ENCODE measurements at regions not wholly inside any gene's neighbourhood (a gene's known extent, or its start where the extent isn't known, plus 50 kb on each side); places are given as distances from the start of the nearest gene placed in this dataset.

DNA sequence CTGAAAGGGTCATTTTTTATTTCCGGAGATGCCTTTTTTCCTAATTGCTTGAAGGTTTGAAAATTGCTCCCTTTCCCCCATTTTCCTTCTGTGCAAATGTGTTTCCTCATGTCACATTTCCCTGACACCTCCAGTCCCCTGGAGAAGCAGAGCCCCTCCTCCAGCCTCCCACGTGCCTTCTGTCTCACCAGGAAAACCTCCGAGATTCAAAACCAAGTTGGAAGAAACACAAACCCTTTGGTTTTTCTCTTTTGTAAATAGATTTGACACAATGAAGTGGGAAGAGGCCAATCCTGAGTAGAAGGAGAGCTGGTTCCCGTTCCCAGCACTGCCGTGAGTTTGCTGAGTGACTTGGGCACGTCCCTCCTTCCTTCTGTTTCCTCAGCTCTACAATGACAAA is 125.4 kb upstream of the MYCN start:
- H3K4me3 ChIP-seq: no peak overlapping the region
- no peaks in the 10 kb centered on the region for H3K27me3 ChIP-seq
- DNase-seq: no peak
- H3K36me3 ChIP-seq: no peaks in the 10 kb centered on the region
- no peak for TF ChIP-seq EP300 (IDR thresholded peaks at IDR 0.05)
- no peak for TF ChIP-seq POLR2A (IDR thresholded peaks at IDR 0.05)
- no peak for TF ChIP-seq POLR2AphosphoS5 (IDR thresholded peaks at IDR 0.05)
- TF ChIP-seq, protein P1, sequence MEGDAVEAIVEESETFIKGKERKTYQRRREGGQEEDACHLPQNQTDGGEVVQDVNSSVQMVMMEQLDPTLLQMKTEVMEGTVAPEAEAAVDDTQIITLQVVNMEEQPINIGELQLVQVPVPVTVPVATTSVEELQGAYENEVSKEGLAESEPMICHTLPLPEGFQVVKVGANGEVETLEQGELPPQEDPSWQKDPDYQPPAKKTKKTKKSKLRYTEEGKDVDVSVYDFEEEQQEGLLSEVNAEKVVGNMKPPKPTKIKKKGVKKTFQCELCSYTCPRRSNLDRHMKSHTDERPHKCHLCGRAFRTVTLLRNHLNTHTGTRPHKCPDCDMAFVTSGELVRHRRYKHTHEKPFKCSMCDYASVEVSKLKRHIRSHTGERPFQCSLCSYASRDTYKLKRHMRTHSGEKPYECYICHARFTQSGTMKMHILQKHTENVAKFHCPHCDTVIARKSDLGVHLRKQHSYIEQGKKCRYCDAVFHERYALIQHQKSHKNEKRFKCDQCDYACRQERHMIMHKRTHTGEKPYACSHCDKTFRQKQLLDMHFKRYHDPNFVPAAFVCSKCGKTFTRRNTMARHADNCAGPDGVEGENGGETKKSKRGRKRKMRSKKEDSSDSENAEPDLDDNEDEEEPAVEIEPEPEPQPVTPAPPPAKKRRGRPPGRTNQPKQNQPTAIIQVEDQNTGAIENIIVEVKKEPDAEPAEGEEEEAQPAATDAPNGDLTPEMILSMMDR (IDR thresholded peaks at IDR 0.05): no peak
- intact Hi-C loops (cut with DNase I): no loop called here
- WGBS, 2 donors: 65 to 67% methylated on average over 6 of the region's 6 CpGs
- H3K9me3 ChIP-seq: no peaks in the 10 kb centered on the region
- no peak overlapping the region for H3K27ac ChIP-seq
- no peaks in the 10 kb centered on the region for H3K4me1 ChIP-seq

DNA sequence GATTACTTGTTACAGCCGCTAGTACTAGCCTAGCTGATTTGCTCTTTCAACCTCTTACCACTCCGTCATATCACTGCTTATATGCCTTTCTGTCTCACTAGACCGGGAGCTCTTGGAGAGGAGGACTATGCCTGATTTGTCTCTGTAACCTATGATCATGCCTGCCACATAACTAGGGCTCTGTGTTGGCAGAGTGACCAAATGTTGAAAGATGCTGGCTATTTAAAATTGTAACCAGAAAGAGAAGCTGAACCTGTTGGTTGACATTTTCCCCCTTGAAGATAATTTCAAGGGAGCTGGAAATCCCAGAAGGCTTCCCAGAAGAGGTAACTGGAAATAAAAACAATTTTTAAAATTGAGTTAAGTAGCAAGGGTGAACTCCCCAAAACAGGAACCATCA is 124.1 kb upstream of the MYCN start:
- no peak overlapping the region for H3K4me3 ChIP-seq
- H3K4me1 ChIP-seq: no peaks in the 10 kb centered on the region
- no peaks in the 10 kb centered on the region for H3K27me3 ChIP-seq
- no peaks in the 10 kb centered on the region for H3K9me3 ChIP-seq
- no peaks in the 10 kb centered on the region for H3K36me3 ChIP-seq
- H3K27ac ChIP-seq: no peak overlapping the region
- 90 to 95% methylated on average over 3 of the region's 3 CpGs for WGBS, 2 donors
- DNase-seq: no peak
- TF ChIP-seq POLR2AphosphoS5 (IDR thresholded peaks at IDR 0.05) (no peak), POLR2A (IDR thresholded peaks at IDR 0.05) (no peak), EP300 (IDR thresholded peaks at IDR 0.05) (no peak)
- TF ChIP-seq, protein P1 (IDR thresholded peaks at IDR 0.05): no peak
- intact Hi-C loops (cut with DNase I): no loop called here

- no peak overlapping the region for H3K27ac ChIP-seq
- 84 to 87% methylated on average over 9 of the region's 9 CpGs for WGBS, 2 donors
- no peaks in the 10 kb centered on the region for H3K9me3 ChIP-seq
- no peaks in the 10 kb centered on the region for H3K4me1 ChIP-seq
- no peak for DNase-seq
- H3K36me3 ChIP-seq: no peaks in the 10 kb centered on the region
- H3K27me3 ChIP-seq: no peaks in the 10 kb centered on the region
- intact Hi-C loops (cut with DNase I): no loop called here
- H3K4me3 ChIP-seq: no peak overlapping the region
- TF ChIP-seq POLR2A (IDR thresholded peaks at IDR 0.05): no peak
- TF ChIP-seq POLR2AphosphoS5 (IDR thresholded peaks at IDR 0.05): no peak
- TF ChIP-seq EP300 (IDR thresholded peaks at IDR 0.05): no peak
- TF ChIP-seq, protein P1 (IDR thresholded peaks at IDR 0.05): no peak
Measured at GRCh38 chr2:15816674-15817406, 123.5 kb upstream of the MYCN start.

DNA sequence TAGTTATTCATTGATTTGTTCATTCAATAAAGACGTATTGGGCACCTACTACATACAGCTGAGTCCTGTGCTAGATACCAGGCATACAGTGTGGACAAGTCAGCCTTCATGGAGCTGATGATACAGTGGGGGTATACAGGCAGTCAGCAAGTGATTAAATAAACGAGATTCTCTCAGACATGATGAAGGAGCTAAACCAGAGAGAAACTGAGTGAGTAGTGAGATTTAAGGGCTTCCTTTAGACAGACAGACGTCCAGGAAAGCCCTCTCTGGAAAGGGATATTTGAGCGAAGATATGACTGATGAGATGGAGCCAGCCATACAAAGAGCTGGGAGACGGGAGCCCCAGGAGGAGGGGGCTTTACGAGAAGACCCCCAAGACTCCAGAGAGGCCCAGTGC is 122.6 kb upstream of the MYCN start:
- DNase-seq: no peak
- Histone ChIP-seq H3K27ac (no peak overlapping the region), H3K4me3 (no peak overlapping the region), H3K36me3 (no peaks in the 10 kb centered on the region), H3K4me1 (no peaks in the 10 kb centered on the region), H3K27me3 (no peaks in the 10 kb centered on the region), H3K9me3 (no peaks in the 10 kb centered on the region)
- intact Hi-C loops (cut with DNase I): no loop called here
- TF ChIP-seq POLR2A (IDR thresholded peaks at IDR 0.05): no peak
- TF ChIP-seq EP300 (IDR thresholded peaks at IDR 0.05): no peak
- TF ChIP-seq, protein P1 (IDR thresholded peaks at IDR 0.05): no peak
- WGBS, 2 donors: 68 to 71% methylated on average over 6 of the region's 6 CpGs

DNA sequence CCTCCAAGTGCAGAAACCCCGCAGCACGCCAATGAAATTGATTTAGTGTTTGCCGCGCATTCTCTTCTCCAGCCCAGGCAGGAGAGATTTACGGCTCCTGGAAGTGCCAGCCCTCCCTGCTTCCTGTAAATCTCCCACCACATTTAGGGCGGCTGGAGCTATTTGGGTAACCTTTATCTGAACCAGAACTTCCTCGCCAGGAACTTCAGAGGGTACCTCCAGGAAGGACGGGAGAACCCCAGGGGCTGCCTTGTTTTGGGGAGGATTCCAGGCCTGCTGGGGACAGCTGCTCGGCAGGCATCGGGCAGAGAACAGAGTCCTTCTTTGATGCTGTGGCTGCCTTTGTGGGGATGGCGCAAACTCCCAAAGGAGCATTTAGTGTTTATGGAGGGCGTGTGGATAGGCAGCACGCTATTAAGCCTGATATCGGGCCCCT is 122.0 kb upstream of the MYCN start:
- TF ChIP-seq POLR2AphosphoS5 (IDR thresholded peaks at IDR 0.05): no peak
- TF ChIP-seq POLR2A (IDR thresholded peaks at IDR 0.05): no peak
- TF ChIP-seq EP300 (IDR thresholded peaks at IDR 0.05): no peak
- TF ChIP-seq, protein P1 (IDR thresholded peaks at IDR 0.05): no peak
- no peaks in the 10 kb centered on the region for H3K36me3 ChIP-seq
- H3K4me1 ChIP-seq: no peaks in the 10 kb centered on the region
- H3K27me3 ChIP-seq: no peaks in the 10 kb centered on the region
- no peak for DNase-seq
- H3K9me3 ChIP-seq: no peaks in the 10 kb centered on the region
- intact Hi-C loops (cut with DNase I): no loop called here
- no peak overlapping the region for H3K4me3 ChIP-seq
- H3K27ac ChIP-seq: no peak overlapping the region
- 42 to 73% methylated on average over 14 of the region's 14 CpGs for WGBS, 2 donors

All from sigmoid colon (tissue), 6 donors.